Common myeloid progenitor, CD34-positive (primary cell): ENCODE measurements at regions not wholly inside any gene's neighbourhood (a gene's known extent, or its start where the extent isn't known, plus 50 kb on each side); places are given as distances from the start of the nearest gene placed in this dataset.
A peak's percentile ranks its signal among the peaks of the same experiment; 100 is the strongest.

Experiments
- CTCF ChIA-PET: fragments of 350-600 bp; sonication (Branson Sonifier 250); formaldehyde crosslinking; loops from one replicate; lab custom pipeline; 2021; ENCODE audit warnings: antibody characterized with exemption; lab: Charles Lee
- POLR2A ChIA-PET: fragments of 350-600 bp; sonication (Branson Sonifier 250); formaldehyde crosslinking; loops from one replicate; lab custom pipeline; 2021; ENCODE audit warnings: antibody characterized with exemption; lab: Charles Lee
- DNase-seq, 3 donors: peaks; one replicate each; pipeline versions ENCODE4 v3.0.0 to v3.0.0-alpha.2; 2013
- H3K27ac ChIP-seq, 2 experiments: 1 replicate in 1 of 2; 2 replicates in 1 of 2; pipeline ENCODE4 v1.7.0; 2013; ENCODE audit warnings: inconsistent platforms in 2 of 2, low read length in 2 of 2, mild to moderate bottlenecking in 2 of 2, low read depth in 1 of 2, moderate library complexity in 1 of 2; ENCODE audit not compliant: severe bottlenecking in 2 of 2, insufficient read depth in 1 of 2, poor library complexity in 1 of 2
- H3K27me3 ChIP-seq, 5 experiments: replicated peaks in 2 of 5; 1 replicate in 3 of 5; 2 replicates in 2 of 5; pipeline versions ENCODE4 v1.6.1 to v1.7.0; 2013; ENCODE audit warnings: low read length in 4 of 5, mild to moderate bottlenecking in 2 of 5, moderate library complexity in 2 of 5, inconsistent platforms in 1 of 5; ENCODE audit not compliant: insufficient read depth in 5 of 5, control insufficient read depth in 4 of 5
- H3K36me3 ChIP-seq, 4 experiments: 1 replicate in 2 of 4; 2 replicates in 2 of 4; pipeline versions ENCODE4 v1.6.1 to v1.7.0; 2013; ENCODE audit warnings: low read length in 3 of 4, control low read depth in 1 of 4, mild to moderate bottlenecking in 1 of 4; ENCODE audit not compliant: control insufficient read depth in 4 of 4, insufficient read depth in 4 of 4
- H3K4me1 ChIP-seq, 4 experiments: 1 replicate in 3 of 4; 2 replicates in 1 of 4; pipeline versions ENCODE4 v1.6.1 to v1.7.1; 2013; ENCODE audit warnings: low read length in 3 of 4, mild to moderate bottlenecking in 3 of 4, control low read depth in 1 of 4, inconsistent platforms in 1 of 4, moderate library complexity in 1 of 4; ENCODE audit not compliant: control insufficient read depth in 4 of 4, insufficient read depth in 4 of 4; ENCODE audit errors: control extremely low read depth in 1 of 4
- H3K4me3 ChIP-seq, 7 experiments: 1 replicate in 4 of 7; 2 replicates in 3 of 7; pipeline versions ENCODE4 v1.5.1 to v1.7.0; 2013; ENCODE audit warnings: mild to moderate bottlenecking in 7 of 7, low read length in 6 of 7, moderate library complexity in 6 of 7, inconsistent platforms in 2 of 7, low read depth in 2 of 7, control low read depth in 1 of 7; ENCODE audit not compliant: insufficient read depth in 4 of 7, control insufficient read depth in 1 of 7; ENCODE audit errors: extremely low read depth in 1 of 7
- H3K9me3 ChIP-seq, 5 experiments: 1 replicate in 4 of 5; 2 replicates in 1 of 5; pipeline versions ENCODE4 v1.6.1 to v1.7.1; 2013; ENCODE audit warnings: low read length in 4 of 5, mild to moderate bottlenecking in 2 of 5, inconsistent platforms in 1 of 5, low read depth in 1 of 5, moderate library complexity in 1 of 5; ENCODE audit not compliant: control insufficient read depth in 4 of 5, insufficient read depth in 2 of 5; ENCODE audit errors: control extremely low read depth in 1 of 5
- WGBS: methylation state at CpG from one replicate; pipeline ENCODE4 v1.1.5; 2013; ENCODE audit not compliant: insufficient coverage; 5-methylcytosine and 5-hydroxymethylcytosine counted together

DNA sequence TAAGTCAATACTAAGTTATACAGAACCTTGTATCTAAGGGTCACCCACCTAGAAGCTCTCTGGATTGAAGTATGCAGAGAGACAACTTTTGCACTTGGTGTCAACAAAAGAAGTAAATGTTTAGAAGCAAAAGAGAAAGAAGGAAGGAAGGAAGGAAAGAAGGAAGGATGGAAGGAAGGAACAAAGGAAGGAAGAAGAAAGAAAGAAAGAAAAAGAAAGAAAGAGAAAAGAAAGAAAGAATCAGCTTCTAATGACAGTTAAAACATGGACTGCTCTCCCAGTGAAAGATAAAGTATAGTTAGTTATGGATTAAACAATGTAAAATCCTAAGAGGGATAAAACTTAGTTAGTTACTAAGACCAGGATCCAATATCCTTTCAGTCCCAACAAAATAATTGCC, 613.8 kb upstream of the NR2F2 start:
- ChIA-PET POLR2A (no interaction called here), CTCF (no interaction called here)
- Histone ChIP-seq H3K9me3 (no peaks in the 10 kb centered on the region), H3K27ac (no peak overlapping the region), H3K4me3 (no peak overlapping the region), H3K27me3 (peaks cover 0 to 6% (median 0%) of the 10 kb centered on the region in 5 experiments), H3K4me1 (no peaks in the 10 kb centered on the region), H3K36me3 (no peaks in the 10 kb centered on the region)
- DNase-seq, result no peak

- no peaks in the 10 kb centered on the region for H3K4me1 ChIP-seq
- H3K27me3 ChIP-seq, result peaks cover 0 to 3% (median 0%) of the 10 kb centered on the region in 5 experiments
- H3K4me3 ChIP-seq, result no peak overlapping the region
- DNase-seq, result no peak
- no peak overlapping the region for H3K27ac ChIP-seq
- CTCF ChIA-PET, result no interaction called here
- H3K9me3 ChIP-seq, result no peaks in the 10 kb centered on the region
- WGBS, result 98% methylated on average over 4 of the region's 7 CpGs
- no peaks in the 10 kb centered on the region for H3K36me3 ChIP-seq
- POLR2A ChIA-PET, result no interaction called here
Measured at GRCh38 chr15:95718441-95718840, 612.1 kb upstream of the NR2F2 start.

DNA sequence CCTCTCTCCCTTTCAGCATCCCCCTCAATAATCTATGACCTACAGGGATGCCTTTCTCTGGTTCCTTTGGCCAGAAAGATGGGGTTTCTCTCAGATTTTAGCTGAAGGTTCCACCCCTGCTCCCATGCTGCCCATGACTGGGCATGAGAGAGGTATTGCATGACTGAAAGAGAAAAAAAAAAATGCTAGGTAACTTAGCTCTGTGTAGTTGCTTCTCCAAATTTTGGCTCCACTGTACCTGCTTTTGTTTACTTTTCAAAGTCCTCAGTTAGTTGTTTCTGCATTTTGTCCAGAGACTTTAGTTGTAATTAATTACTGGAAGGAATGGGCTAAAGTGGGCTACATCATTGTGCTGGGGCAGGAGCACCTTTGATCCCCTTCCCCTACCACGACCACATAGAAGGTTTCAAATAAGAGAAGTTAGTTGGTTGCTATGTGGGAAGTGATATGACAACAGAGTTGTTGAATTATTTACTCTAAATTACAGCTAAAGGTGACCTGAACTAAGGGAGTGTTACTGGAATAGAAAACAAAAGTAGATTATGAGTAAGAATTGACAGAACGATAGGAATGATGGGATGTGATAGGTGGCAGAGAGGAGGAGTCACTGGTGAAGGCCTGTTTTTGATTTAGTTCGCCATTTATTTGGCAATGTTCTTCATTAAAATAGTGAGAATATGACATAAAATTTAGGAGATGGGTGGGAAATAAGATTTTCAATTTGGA, 605.4 kb upstream of the NR2F2 start:
- WGBS, result 95% methylated on average over 2 of the region's 3 CpGs
- POLR2A ChIA-PET, result no interaction called here
- Histone ChIP-seq H3K27ac (no peak overlapping the region), H3K9me3 (no peaks in the 10 kb centered on the region), H3K4me3 (no peak overlapping the region), H3K36me3 (no peaks in the 10 kb centered on the region), H3K4me1 (no peaks in the 10 kb centered on the region), H3K27me3 (peaks cover 0 to 6% (median 2%) of the 10 kb centered on the region in 5 experiments)
- DNase-seq, result no peak
- CTCF ChIA-PET, result no interaction called here

GRCh38 chr15:95726891-95727290, 603.6 kb upstream of the NR2F2 start:
- Histone ChIP-seq H3K4me3 (no peak overlapping the region), H3K27ac (no peak overlapping the region), H3K9me3 (no peaks in the 10 kb centered on the region), H3K27me3 (peaks cover 0 to 8% (median 2%) of the 10 kb centered on the region in 5 experiments), H3K36me3 (no peaks in the 10 kb centered on the region), H3K4me1 (no peaks in the 10 kb centered on the region)
- ChIA-PET CTCF (no interaction called here), POLR2A (no interaction called here)
- WGBS, result no CpG with 5 or more reads among the region's 4 CpGs
- DNase-seq, result no peak

DNA sequence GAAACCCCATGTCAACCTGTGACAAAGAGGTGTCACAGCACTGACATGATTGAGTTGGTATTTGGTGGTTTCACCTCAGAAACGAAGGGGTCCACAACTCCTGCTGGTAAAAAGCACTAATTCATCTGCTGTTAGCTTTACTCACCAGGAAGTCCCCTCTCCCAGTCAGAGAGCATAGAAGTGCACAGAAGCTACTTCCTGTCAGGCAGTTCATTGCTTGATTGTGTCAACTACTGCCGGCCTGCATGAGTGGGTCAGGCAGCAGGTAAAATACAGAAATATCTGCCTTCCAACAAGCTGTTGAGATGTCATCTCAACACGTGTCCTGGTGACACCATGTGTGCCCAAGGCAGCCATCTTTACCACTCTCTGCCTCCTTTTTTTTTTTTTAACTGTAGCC, 596.6 kb upstream of the NR2F2 start:
- ChIA-PET POLR2A (no interaction called here), CTCF (interaction anchor here (0.6 to 1.4 kb wide), 4 partner anchors 12 to 978 kb away, joined by 3 read pairs; no protein-coding TSS in a partner anchor)

GRCh38 chr15:95734422-95735316, 595.8 kb upstream of the NR2F2 start:
- Histone ChIP-seq H3K9me3 (peaks cover 0 to 2% (median 0%) of the 10 kb centered on the region in 5 experiments), H3K36me3 (no peaks in the 10 kb centered on the region), H3K27me3 (peaks cover 0 to 4% (median 0%) of the 10 kb centered on the region in 5 experiments), H3K27ac (no peak overlapping the region), H3K4me3 (peak overlapping the region in 3 of 7 experiments; percentile 13 to 34 (median 25)), H3K4me1 (peaks cover 0 to 22% (median 13%) of the 10 kb centered on the region in 4 experiments)
- POLR2A ChIA-PET, result no interaction called here
- peak; percentile 16 to 51 (median 45) for DNase-seq
- CTCF ChIA-PET, result interaction anchor here (0.6 to 1.4 kb wide), 2 partner anchors 27 to 979 kb away, joined by 3 read pairs; no protein-coding TSS in a partner anchor
- WGBS, result 0% methylated on average over 1 of the region's 6 CpGs

More for the DNA sequence above, 596.6 kb upstream of the NR2F2 start:
- Histone ChIP-seq H3K27ac (no peak overlapping the region), H3K4me1 (peaks cover 0 to 22% (median 13%) of the 10 kb centered on the region in 4 experiments), H3K9me3 (peaks cover 0 to 2% (median 0%) of the 10 kb centered on the region in 5 experiments), H3K27me3 (peaks cover 0 to 4% (median 0%) of the 10 kb centered on the region in 5 experiments), H3K36me3 (no peaks in the 10 kb centered on the region), H3K4me3 (peak overlapping the region in 1 of 7 experiments; percentile 34)
- peak in 2 of 3 donors; percentile 7 to 15 for DNase-seq
- WGBS, result 20% methylated on average over 3 of the region's 3 CpGs
